ENCODE measurements at regions not wholly inside any gene's neighbourhood (a gene's known extent, or its start where the extent isn't known, plus 50 kb on each side); places are given as distances from the start of the nearest gene placed in this dataset.

DNA sequence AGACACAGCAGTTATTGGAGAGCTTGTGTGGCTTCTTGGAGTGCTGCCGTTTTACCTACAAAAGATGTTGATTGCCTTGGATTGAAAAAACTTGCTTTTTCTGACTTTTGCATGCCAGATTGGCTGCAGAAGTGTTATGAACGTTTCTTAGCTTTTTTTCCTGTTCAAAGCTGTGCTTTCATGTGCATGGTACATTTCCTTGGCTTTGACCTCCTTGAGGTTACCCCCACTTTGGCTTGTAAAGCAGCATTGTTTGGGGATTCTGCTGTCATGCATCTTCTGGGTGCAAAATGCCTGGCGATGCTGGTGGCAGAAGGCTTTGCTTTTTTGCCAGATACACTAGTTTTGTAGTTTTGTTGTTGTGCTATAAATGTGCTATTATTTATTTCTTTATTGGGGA, 80.0 kb downstream of the JRKL start:
- BruUV-seq (replicated peaks), result no TSS peak

More for the DNA sequence above, 80.0 kb downstream of the JRKL start:
- Histone ChIP-seq H2BK15ac (ENCODE audit: low read depth, low read length) (no peak overlapping the region), H3K4me3 (ENCODE audit: insufficient read depth, low read depth, low read length) (no peak overlapping the region), H3K36me3 (ENCODE audit: control insufficient read depth, insufficient read depth, low read length) (no peaks in the 10 kb centered on the region), H2BK20ac (ENCODE audit: low read depth, low read length) (no peak overlapping the region), H4K91ac (ENCODE audit: insufficient read depth, low read depth, low read length) (no peak overlapping the region), H3K23ac (ENCODE audit: low read depth, low read length) (no peak overlapping the region), H4K8ac (ENCODE audit: low read depth in 2 of 2, low read length in 2 of 2) (no peak overlapping the region), H3K9ac (ENCODE audit: low read depth, low read length) (no peak overlapping the region), H3K4me2 (ENCODE audit: low read depth, low read length) (no peak overlapping the region), H3K27ac (ENCODE audit: insufficient read depth, low read length) (no peak overlapping the region), H3K4me1 (ENCODE audit: control insufficient read depth, insufficient read depth, low read length) (no peaks in the 10 kb centered on the region), H2BK120ac (ENCODE audit: low read depth, low read length) (no peak overlapping the region), H4K5ac (ENCODE audit: low read depth, low read length) (no peak overlapping the region), H2AK5ac (ENCODE audit: low read depth, low read length) (no peak overlapping the region), H3K14ac (replicated peaks; ENCODE audit: low read depth, low read length) (no peak overlapping the region), H3K79me1 (ENCODE audit: low read depth in 1 of 2, low read length in 2 of 2) (no peaks in the 10 kb centered on the region), H2BK5ac (ENCODE audit: low read depth, low read length, poor library complexity, severe bottlenecking) (no peak overlapping the region), H3K9me1 (ENCODE audit: insufficient read depth, low read length) (no peaks in the 10 kb centered on the region), H4K20me1 (ENCODE audit: insufficient read depth, low read length) (no peaks in the 10 kb centered on the region), H2AFZ (replicated peaks; ENCODE audit: low read length, poor library complexity) (no peak overlapping the region), H3K9me3 (ENCODE audit: control insufficient read depth, insufficient read depth, low read length) (no peaks in the 10 kb centered on the region), H3K27me3 (ENCODE audit: control insufficient read depth, insufficient read depth, low read length) (no peaks in the 10 kb centered on the region), H2AK9ac (replicated peaks; ENCODE audit: low read depth, low read length, poor library complexity) (no peak overlapping the region), H3K18ac (ENCODE audit: low read depth, low read length) (no peak overlapping the region), H3K4ac (ENCODE audit: low read depth, low read length) (no peak overlapping the region), H3K56ac (ENCODE audit: extremely low read depth, insufficient read depth, low read length) (no peak overlapping the region)
- 40% methylated on average over 1 of the region's 3 CpGs; no CpG with 5 or more reads in 1 of the 2 experiments for WGBS, 2 experiments (ENCODE audit: extremely low coverage in 2 of 2, insufficient read length in 1 of 2)
- in situ Hi-C loops (cut with MboI; ENCODE audit: low sequenced_read_pairs), result no loop called here
- TF ChIP-seq MAFK (IDR thresholded peaks at IDR 0.05; ENCODE audit: low read depth, low read length) (no peak), SMC3 (IDR thresholded peaks at IDR 0.05; ENCODE audit: low read depth, low read length) (no peak), BHLHE40 (IDR thresholded peaks at IDR 0.05; ENCODE audit: low read depth, low read length) (no peak), RAD21 (IDR thresholded peaks at IDR 0.05; ENCODE audit: low read length) (no peak)
- ATAC-seq (ENCODE audit: low read depth) (no peak), DNase-seq (no peak)
- POLR2A ChIA-PET (ENCODE audit: unreplicated experiment), result no interaction called here
- dilution Hi-C loops (cut with HindIII; ENCODE audit: low sequenced_read_pairs, unreplicated experiment), result no loop called here
- CTCF ChIA-PET, result no interaction called here
- intact Hi-C loops (cut with micrococcal nuclease), result no loop called here

Measured in IMR-90 (cell line).